Cerebellar nuclear complex (tissue), 1 donor: ENCODE measurements at regions not wholly inside any gene's neighbourhood (a gene's known extent, or its start where the extent isn't known, plus 50 kb on each side); places are given as distances from the start of the nearest gene placed in this dataset.
"Not testable (repeated sequence)": the region's sequence is repeated elsewhere in the genome, so short reads cannot be mapped to it uniquely, and the experiment has no call there.

ENCODE experiments used
- DNase-seq, 2 experiments: peaks; one replicate each; lab custom pipeline; 2025; lab: John Stamatoyannopoulos, UW

DNA sequence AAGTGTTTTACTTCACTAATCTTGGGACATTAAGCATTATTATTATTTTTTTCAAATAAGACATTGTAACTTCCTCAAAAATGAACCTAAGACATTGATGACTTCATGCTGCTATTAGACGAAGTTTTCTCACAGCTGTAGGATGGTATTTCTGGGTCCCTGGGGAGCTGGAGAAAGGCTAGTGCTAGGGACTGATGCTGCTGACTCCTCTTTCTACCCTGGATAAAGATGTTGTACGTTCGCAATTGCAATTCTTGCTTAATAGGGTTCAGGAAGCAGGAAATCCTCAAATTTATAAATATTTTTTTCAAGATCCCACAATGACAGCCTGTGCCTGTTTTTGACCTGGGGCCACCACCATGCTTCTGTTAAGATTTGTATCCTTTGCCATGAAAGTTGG is 526.0 kb downstream of the CCSER2 start:
- no peak for DNase-seq

DNA sequence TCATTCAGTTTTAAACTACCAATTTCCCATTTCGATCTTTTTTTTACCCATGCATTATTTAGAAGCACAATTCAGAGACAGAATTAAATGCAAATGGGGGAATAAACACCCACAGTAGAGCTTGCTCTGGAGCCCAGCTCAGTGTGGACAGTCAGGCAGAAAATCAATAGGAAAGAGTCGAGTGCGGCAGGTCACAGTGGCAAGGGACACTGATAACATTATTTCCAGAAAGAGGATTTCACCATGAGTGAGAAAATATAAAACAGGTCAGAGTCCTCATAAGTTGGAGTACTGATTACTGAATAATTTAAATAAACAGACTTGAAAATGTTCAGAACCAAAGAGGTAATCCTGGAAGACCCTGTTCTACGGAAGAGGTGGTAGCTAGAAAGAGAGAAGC is 532.5 kb downstream of the CCSER2 start:
- no peak for DNase-seq

DNA sequence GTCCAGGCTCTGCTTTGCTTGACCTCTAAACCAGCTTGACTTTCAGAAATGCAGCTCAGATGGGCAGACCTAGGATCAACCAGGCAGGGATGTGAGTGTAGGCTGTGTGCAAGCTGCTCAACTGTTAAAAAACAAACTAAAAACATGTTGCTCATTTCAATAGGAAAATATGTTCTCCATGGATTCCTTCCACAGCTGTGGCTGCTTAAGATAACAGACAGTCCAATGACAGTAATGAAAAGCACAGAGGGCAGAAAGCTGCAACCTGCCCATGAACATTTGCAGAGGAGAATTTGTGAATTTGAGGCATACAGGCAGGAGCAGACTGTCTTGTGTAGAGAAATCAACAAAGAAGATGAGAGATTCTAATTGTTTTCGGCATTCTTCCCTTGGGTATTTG is 534.2 kb downstream of the CCSER2 start:
- no peak for DNase-seq

DNA sequence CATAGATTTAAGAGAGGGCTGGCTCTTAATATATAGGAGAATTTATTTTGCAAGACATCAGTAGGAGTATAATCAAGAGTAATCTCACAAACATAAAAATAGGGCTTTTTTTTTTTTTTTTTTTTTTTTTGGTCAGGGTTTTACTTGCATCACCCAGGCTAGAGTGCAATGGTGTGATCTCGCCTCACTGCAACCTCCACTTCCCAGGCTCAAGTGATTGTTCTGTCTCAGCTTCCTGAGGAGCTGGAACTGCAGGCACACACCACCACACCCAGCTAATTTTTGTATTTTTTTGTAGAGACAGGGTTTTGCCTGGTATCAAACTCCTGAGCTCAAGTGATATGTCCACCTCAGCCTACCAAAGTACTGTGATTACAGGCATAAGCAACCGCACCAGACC is 535.3 kb downstream of the CCSER2 start:
- no peak for DNase-seq

DNA sequence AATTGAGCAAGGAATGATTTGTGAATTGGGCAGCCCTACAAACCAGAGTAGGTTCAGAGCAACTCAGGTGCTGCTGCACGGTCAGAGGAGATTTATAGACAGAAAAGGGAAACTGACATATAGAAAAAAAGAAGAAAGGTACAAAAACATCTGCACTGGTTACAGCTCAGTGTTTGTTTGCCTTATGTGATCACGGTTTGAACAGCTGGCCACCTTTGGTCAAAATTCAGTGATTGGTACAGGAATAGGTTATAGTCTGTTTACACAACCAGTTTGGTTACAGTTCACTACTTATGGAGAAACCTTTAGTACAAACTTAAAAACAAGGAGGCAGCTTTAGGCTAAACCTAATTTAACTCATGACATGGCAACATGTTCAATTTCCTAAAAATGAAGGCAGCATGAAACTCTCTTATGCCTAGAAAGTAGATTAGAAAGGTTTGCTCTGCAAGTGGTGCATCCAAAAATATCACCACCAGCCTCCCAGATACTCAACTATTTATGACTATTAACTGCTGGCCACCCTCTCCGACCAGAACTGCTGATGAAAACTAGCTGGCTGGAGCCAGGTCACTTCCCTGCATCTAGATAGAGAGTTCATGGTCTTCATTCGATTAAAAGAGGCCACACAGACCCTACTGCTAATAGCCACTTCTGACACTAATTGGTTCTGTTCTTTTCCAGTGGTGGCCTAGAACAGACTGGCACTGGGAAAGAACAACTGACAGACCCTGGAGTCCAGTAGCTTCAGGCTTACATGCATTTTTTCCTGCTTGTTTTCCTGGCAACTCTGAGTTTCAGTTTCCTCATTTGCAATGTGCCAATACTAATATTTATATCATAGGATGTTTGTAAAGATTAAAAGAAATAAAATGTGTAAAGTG is 548.0 kb downstream of the CCSER2 start:
- DNase-seq, result no peak

DNA sequence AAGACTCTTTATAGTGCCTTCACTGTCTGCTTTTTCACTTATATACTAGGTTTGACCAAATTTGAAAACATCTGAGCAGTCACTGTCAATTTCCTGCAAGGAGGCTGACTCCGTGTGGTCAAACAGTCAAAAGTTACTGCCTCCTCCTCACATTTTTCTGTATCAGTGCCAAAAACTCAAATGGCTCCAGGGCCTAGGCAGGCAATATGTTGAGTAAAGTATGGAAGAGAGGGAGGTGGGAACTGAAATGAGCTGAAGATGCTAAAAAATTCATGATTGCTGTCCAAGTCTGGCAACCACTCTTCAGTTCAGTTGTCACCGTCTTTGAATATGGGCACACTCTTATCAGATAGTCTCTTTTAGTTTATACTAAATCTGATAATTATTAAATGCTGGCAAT is 551.6 kb downstream of the CCSER2 start:
- no peak for DNase-seq

DNA sequence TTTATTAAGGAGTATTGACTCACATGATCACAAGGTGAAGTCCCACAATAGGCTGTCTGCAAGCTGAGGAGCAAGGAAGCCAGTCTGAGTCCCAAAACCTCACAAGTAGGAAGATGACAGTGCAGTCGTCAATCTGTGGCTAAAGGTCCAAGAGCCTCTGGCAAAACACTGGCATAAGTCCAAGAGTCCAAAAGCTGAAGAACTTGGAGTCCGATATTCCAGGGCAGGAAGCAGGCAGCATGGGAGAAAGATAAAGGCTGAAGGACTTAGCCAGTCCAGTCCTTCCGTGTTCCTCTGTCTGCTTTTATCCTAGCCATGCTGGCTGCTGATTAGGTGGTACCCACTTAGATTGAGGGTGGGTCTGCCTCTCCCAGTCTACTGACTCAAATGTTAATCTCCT is 553.3 kb downstream of the CCSER2 start:
- not testable (repeated sequence) for DNase-seq

DNA sequence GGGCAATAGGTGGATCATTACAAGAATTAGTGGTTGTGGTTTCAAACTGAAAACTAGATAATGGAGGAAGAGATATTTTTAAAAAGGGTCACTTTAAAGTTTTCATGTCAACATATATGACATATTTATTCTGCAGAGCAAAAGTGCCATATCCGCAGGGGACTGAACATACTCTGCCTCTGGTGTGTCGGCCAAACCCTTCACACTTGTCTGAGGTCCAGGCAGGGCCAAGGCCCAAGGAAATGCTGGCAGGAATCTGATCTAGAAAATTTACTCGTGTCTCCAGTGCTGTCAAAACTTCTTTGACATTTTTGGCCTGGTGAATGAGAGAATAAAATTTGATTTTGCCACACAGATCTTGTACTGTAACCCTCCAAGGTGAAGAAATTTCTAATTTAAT is 562.3 kb downstream of the CCSER2 start:
- no peak for DNase-seq

DNA sequence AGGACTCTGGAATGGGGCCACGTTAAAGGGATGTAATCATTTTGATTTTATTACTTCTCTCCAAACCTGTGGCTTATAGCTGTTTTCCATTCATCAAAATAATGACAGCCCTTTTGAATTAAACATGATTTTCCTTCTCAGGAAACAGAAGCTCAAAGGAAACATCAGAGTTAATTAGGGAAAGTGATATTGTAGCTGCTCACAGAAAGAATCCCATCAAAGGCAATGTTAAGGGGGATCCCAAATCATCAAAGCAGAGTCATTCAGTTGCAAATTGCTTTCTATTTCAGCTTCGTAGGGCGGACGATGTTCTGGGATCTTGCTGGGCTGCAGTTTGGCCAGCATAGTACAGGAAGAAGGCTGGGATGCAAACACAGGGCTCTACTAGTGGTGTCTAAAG is 563.2 kb downstream of the CCSER2 start:
- no peak for DNase-seq

DNA sequence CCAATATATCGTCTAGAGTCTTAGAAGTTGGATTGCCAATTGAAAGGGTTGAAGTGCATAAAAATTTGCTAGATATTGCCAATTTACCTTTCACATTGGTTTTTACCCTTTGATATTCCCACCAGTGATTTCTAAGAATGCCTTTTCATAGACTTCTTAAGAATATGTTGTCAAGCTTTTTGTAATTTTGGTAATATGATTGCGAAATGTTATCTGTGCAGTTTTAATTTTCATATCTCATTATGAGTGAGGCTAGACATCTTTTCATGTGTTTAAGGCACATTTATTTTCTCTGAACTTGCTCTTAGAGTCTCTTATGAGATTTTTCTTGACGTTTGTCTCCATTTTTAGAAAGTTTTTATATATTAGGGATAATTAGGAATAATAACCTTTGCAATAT is 567.2 kb downstream of the CCSER2 start:
- no peak for DNase-seq

DNA sequence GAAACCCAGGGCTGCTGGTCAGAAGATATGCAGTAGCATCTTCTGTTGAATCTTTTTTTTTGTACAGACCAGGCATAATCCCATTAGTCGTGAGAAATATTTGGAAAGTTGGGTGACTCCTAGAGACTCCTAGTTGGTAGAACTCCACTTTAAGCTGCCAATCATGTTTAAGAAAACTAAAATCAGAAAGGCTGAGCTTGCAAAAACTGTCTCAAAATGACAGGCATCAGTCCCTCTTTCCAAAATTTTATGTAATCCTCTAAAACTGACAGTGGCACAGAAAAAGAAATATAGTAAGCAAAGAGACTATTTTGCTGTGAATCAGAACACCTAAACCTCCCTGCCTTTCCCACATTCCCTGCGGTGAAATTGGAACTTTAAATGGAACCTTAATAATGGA is 568.5 kb downstream of the CCSER2 start:
- no peak for DNase-seq

DNA sequence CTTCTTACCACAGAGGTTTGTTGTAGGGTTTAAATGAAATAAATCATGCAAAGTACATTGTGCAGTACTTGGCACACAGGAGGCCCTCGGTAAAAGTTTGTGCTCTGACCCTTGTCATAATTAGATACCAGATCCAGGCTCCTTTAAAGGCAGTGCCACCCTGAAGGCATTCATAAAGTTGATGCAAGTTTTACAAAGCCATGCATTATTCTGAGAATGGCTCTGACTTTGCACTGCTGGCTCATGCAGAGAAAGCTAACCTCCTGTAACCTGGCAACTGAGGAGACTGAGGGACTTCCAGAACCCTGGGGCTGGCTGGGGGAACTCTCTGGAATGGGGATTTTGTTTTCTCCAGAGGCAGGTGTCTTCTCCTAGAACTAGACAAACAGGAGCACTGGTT is 570.9 kb downstream of the CCSER2 start:
- DNase-seq, result no peak

DNA sequence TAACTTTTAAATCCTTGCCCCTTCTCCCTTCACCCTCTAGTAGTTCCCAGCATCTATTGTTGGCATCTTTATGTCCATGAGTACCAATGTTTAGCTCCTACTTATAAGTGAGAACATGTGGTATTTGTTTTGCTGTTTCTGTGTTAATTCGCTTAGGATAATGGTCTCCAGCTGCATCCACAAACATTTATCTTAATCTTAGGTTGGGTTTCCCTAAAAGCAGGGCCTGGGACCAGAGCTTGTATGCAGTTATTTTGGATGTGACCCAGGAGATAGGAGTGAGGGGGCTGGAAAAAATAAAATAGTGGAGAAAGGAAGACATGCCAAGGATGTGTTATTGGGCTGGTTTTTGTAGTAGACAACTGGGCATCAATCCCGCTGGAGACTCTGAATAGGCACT is 571.8 kb downstream of the CCSER2 start:
- DNase-seq, result no peak

DNA sequence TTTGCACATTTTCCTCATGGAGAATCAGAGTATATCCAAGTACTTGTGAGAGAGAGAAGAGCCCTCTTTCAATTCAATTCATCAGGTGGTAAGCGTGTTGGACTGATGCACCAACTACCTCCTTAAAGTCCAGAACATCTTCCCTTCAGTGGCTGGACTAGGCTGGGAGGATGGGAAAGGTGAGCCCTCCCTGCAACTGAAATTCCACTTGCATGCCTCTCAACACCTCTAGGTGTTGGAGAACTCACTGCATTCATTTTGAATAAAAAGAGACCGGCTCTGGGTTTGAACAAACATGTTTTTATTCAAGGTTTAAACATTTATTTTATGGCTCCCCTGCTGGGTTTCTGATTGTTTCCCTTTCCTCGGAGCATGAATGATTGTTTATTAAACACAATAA is 573.5 kb downstream of the CCSER2 start:
- DNase-seq, result no peak

DNA sequence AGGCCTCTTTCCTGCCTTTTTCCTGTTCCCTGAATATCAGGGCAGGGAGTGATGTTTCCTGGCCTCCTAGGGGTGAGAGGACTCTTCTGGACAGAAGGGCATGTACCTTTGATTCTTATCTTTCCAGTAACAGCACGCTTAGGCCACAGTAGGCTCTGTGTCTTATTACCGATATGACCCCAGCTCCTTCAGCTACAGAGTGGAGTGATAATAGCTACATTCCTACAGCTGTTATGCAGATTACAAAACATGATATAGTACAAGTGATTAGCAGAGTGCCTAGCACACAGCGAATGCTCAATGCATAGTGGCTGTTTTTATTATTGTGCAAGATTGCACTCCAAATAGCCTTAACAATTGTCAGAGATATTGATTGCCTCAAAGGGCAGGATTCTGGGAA is 574.2 kb downstream of the CCSER2 start:
- no peak for DNase-seq

DNA sequence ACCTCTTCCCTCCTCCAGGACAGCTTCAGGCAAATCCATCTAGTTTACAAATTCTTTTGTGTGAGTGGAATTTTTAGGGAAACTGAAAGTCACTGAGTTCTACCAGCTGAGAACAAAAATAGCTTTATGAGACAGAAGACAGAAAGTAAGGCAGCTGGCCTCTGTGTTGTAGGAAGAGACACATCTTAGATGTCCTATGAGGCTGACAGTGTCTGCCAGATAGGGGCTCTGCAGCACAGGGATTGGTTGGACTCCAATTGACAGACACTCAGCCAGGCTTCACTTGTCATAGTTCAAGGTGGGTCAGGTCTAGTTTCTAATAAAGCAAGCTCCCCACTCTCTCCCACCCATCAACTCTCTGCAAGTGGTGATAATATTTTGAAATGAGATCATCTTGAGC is 574.9 kb downstream of the CCSER2 start:
- no peak for DNase-seq

DNA sequence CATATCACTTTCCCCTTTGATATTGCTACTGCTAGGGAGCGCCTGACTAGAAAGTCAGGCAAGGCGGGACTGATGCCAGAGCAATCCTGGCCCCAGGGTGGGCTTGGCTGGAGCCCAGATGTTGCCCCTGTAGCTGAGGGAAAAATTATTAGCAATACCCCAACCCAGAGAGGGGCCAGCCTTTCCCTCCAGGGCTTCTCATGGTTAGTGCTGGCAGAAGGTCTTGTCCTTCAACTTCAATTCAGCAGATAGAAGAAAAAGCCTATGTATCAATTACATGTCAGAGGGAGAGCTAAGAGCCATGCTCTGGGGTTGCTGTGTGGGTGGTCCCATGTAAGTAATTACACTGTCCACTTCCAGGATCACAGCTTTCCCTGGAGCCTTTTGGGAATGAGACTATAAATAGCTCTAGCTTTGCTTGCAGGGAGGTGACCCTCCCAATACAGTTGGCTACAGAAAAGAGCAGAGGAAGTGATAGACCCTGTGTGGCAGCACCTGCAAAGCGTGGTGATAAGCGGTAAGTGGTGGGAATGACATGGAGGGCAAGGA is 579.1 kb downstream of the CCSER2 start:
- DNase-seq, result no peak

DNA sequence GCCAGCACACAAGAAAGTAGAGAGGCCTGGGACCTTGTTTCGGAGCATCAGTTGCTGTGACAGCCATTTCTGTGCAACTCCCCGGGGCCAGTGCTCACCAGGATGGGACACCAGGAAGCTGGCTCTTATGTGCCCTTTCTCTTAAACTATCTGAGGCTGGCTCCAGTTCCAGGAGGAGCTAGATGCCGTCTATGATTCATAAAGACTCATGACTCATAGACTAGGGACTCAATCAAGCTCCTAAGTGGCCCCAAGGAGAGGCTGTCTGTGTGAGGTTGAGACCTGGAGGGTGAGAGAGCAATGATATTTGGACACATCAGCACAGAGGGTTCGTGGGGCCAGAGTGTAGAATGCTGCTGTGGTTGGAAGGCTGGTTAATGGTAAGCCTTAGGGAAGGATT is 580.1 kb downstream of the CCSER2 start:
- DNase-seq, result no peak

DNA sequence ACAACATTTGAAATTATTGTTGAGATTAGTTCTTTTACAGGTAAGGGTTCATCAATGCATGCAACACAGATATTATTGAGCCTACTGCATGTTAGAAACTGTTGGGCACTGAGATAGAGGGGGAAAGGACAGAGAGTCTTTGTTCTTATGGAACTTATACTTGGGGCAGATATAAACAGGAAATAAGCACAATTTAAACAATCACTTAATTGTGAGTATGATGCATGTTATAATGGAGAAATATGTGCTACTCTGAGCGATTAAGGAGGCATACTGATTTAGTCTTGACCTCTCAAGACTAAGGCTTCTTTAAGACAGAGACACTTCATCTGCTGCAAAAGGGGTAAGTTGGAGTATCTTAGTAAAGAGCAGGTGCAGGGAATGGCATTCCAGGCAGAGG is 593.3 kb downstream of the CCSER2 start:
- no peak for DNase-seq

DNA sequence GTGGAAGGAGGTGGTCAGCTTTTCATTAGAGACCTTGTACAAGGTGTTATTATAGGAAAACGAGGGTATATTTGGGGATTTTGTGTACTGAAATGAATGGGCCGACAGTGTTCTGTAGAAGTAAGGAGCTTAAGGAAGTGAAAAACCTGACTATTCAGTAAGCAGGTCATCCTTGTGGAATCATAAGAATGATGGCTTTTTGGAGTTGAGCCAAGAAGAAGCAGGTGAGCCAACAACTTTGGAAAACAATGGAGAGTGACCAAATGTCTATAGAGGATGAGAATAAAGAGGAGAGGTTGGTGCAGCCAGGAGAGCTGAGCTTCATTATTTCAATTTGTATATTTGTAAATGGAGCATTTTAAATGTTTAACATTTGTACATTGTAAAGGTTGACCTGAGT is 595.7 kb downstream of the CCSER2 start:
- DNase-seq, result no peak

DNA sequence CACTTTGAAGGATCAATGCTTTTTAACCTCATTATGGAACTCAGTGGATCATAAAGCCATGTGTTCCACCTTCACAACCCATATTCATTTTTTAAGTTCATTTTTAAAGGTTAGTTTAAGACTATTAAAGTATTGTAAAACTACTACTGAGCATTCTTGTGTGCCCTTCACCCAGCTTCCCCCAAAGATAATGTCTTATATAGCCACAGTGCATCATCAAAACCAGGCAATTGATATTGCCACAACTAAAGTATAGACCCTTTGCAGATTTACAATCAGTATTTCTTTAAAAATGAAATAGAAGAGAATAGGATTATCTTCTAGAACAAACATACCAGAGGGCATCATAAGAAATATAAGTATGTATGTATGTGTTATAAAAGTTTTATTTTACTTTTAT is 597.1 kb downstream of the CCSER2 start:
- no peak for DNase-seq

DNA sequence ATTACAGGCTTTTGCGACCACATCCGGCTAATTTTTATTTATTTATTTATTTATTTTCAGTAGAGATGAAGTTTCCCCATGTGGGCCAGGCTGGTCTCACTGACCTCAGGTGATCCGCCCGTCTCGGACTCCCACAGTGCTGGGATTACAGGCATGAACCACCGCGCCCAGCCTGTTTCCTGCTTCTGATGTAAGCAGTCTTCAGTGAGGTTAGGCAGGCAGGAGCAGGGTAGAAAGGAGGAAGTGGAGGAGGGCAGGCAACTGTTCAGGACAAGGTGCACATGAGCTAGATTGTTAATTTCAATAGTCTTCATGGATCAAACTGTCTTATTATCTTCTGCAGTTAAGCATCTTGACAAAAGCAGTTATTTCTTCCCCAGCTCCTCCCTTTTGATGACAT is 605.0 kb downstream of the CCSER2 start:
- no peak for DNase-seq

DNA sequence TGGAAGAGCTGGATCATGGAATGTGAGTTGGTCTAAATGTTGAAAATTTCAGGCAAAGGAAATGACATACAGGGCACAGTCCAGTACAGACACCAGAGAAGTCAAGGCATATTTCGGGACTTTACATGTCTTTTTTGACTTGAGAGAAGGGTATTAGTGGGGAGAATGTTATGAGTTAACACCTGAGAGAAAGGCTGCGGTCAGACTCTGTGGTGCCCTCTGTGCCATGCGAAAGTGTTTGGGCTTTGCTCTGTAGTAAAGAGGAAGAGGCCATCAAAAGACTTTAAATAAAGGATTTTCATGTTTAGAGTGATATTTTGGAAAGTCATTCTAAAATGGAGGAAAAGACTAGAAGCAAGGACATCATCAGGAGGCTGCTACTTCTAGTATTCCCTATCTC is 607.4 kb downstream of the CCSER2 start:
- DNase-seq, result no peak
